ENCODE measurements at regions not wholly inside any gene's neighbourhood (a gene's known extent, or its start where the extent isn't known, plus 50 kb on each side); places are given as distances from the start of the nearest gene placed in this dataset.

DNA sequence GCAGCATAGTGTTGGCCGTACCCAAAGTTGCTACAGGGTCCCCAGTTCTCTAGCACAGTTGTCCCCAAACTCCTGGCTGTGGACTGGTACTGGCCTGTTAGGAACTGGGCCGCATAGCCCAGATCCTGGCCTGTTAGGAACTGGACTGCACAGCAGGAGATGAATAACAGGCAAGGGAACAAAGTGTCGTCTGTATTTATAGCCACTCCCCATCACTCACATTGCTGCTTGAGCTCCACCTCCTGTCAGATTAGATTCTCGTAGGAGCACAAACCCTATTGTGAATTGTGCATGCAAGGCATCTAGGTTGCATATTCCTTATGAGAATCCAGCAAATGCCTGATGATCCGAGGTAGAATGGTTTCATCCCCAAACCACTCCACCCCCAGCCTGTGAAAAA lies 604.0 kb upstream of the LMCD1 start:
- H3K4me2 ChIP-seq (ENCODE audit: control insufficient read depth, insufficient read depth) = no peak overlapping the region
- FAIRE-seq (no peak), ATAC-seq (no peak), DNase-seq (ENCODE audit: low read depth, low spot score) (no peak)
- no peaks in the 10 kb centered on the region for H4K20me1 ChIP-seq (ENCODE audit: control insufficient read depth, insufficient read depth)
- no peak overlapping the region for H3K9ac ChIP-seq (ENCODE audit: control insufficient read depth, insufficient read depth, low read length)
- no peaks in the 10 kb centered on the region for H3K4me1 ChIP-seq (ENCODE audit: control insufficient read depth, insufficient read depth, low read length)
- BruUV-seq (replicated peaks) = no TSS peak
- no peaks in the 10 kb centered on the region for H3K27me3 ChIP-seq (replicated peaks in 1 of 2; ENCODE audit: control insufficient read depth in 2 of 2, insufficient read depth in 2 of 2, low read length in 1 of 2)
- ChIA-PET CTCF (no interaction called here), SMC1A (ENCODE audit: uncharacterized antibody, unreplicated experiment) (no interaction called here), POLR2A (no interaction called here), RAD21 (ENCODE audit: unreplicated experiment) (no interaction called here)
- intact Hi-C loops (cut with micrococcal nuclease; ENCODE audit: unreplicated experiment) = no loop called here
- H2AFZ ChIP-seq (ENCODE audit: control insufficient read depth, low read depth, low read length) = no peak overlapping the region
- H3K79me2 ChIP-seq (ENCODE audit: control insufficient read depth, insufficient read depth, low read length) = no peaks in the 10 kb centered on the region
- H3K27ac ChIP-seq (ENCODE audit: control insufficient read depth, insufficient read depth) = no peak overlapping the region
- H3K4me3 ChIP-seq = no peak overlapping the region
- in situ Hi-C loops (cut with MboI) = no loop called here
- no peaks in the 10 kb centered on the region for H3K36me3 ChIP-seq (ENCODE audit: control insufficient read depth in 2 of 2, insufficient read depth in 2 of 2, low read length in 1 of 2)
- 18% methylated on average over 5 of the region's 5 CpGs for WGBS (ENCODE audit: insufficient coverage, insufficient replicate concordance, low lambda C conversion rate, missing lambda C conversion rate)
- TF ChIP-seq TCF7 (IDR thresholded peaks at IDR 0.05; ENCODE audit: borderline replicate concordance) (no peak), RCOR1 (conservative IDR thresholded peaks at IDR 0.05; ENCODE audit: low read depth, low read length) (no peak), POLR2A (IDR thresholded peaks at IDR 0.05; ENCODE audit: low read depth, low read length) (no peak), TCF3 (IDR thresholded peaks at IDR 0.05; ENCODE audit: borderline replicate concordance, insufficient read depth, low read depth, low read length) (no peak), YBX1 (IDR thresholded peaks at IDR 0.05) (no peak), IKZF2 (IDR thresholded peaks at IDR 0.05) (no peak), BHLHE40 (IDR thresholded peaks at IDR 0.05; ENCODE audit: borderline replicate concordance in 1 of 2, low read depth in 2 of 2, low read length in 1 of 2) (no peak), SMARCA5 (IDR thresholded peaks at IDR 0.05) (no peak), ESRRA (IDR thresholded peaks at IDR 0.05; ENCODE audit: low read length) (no peak), SKIL (IDR thresholded peaks at IDR 0.05; ENCODE audit: low read depth, poor library complexity, severe bottlenecking) (no peak)
- H3K9me3 ChIP-seq (replicated peaks; ENCODE audit: control insufficient read depth, insufficient read depth, low read length) = no peaks in the 10 kb centered on the region; the same call in 2 of the 3 replicates
